Caco-2 (cell line): ENCODE measurements at regions not wholly inside any gene's neighbourhood (a gene's known extent, or its start where the extent isn't known, plus 50 kb on each side); places are given as distances from the start of the nearest gene placed in this dataset.

Experiments
- BruUV-seq: library from RNA; stranded (reverse); fragments of 400-500 nt; replicated peaks from 2 replicates; lab custom pipeline; 2021; lab: Mats Ljungman, UMichigan
- CTCF ChIA-PET: fragments of 300-600 bp; sonication (Branson Sonifier 250); formaldehyde crosslinking; loops from one replicate; lab custom pipeline; 2022; ENCODE audit warnings: antibody characterized with exemption; lab: Charles Lee
- POLR2A ChIA-PET: fragments of 300-600 bp; sonication (Branson Sonifier 250); formaldehyde crosslinking; loops from one replicate; lab custom pipeline; 2022; ENCODE audit warnings: antibody characterized with exemption; lab: Charles Lee
- DNase-seq, 2 experiments: peaks; one replicate each; pipeline versions ENCODE4 v3.0.0 to v3.0.0-alpha.2; 2020 to 2022
- H3K27me3 ChIP-seq: replicated peaks from 2 replicates; pipeline ENCODE4 v1.6.0; 2011; ENCODE audit warnings: low read length; ENCODE audit not compliant: control insufficient read depth, insufficient read depth
- H3K36me3 ChIP-seq: 2 replicates; pipeline ENCODE4 v1.5.1; 2011; ENCODE audit warnings: low read length; ENCODE audit not compliant: control insufficient read depth, insufficient read depth
- H3K4me1 ChIP-seq: fragments of 250-450 bp; sonication (Bioruptor Pico); 2 replicates; pipeline ENCODE4 v1.5.1; 2020; ENCODE audit warnings: mild to moderate bottlenecking
- H3K4me3 ChIP-seq: 2 replicates; pipeline ENCODE4 v1.5.1; 2011; ENCODE audit warnings: low read depth, mild to moderate bottlenecking, control low read depth, low read length
- H3K9me3 ChIP-seq: fragments of 250-450 bp; sonication (Bioruptor Pico); 2 replicates; pipeline ENCODE4 v1.5.1; 2020; ENCODE audit warnings: mild to moderate bottlenecking, moderate library complexity
- H3K27ac Mint-ChIP-seq: one replicate; pipeline ENCODE4 v1.8.0; 2022; ENCODE audit warnings: mixed read lengths; ENCODE audit not compliant: unreplicated experiment
- H3K27me3 Mint-ChIP-seq: one replicate; pipeline ENCODE4 v1.8.0; 2022; ENCODE audit warnings: mixed read lengths; ENCODE audit not compliant: insufficient read depth, unreplicated experiment
- H3K36me3 Mint-ChIP-seq: one replicate; pipeline ENCODE4 v1.8.0; 2022; ENCODE audit warnings: mild to moderate bottlenecking, mixed read lengths; ENCODE audit not compliant: insufficient read depth, unreplicated experiment
- H3K4me1 Mint-ChIP-seq: one replicate; pipeline ENCODE4 v1.8.0; 2022; ENCODE audit warnings: low read depth, mixed read lengths; ENCODE audit not compliant: unreplicated experiment
- H3K4me3 Mint-ChIP-seq: one replicate; pipeline ENCODE4 v1.8.0; 2022; ENCODE audit warnings: mild to moderate bottlenecking, moderate library complexity, mixed read lengths; ENCODE audit not compliant: unreplicated experiment
- H3K9me3 Mint-ChIP-seq: one replicate; pipeline ENCODE4 v1.8.0; 2022; ENCODE audit warnings: mixed read lengths; ENCODE audit not compliant: unreplicated experiment
- CTCF ChIP-seq, 2 experiments: fragments of 200-600 bp in 1 of 2; IDR thresholded peaks; 1 replicate in 1 of 2; 2 replicates in 1 of 2; pipeline versions ENCODE4 v1.5.1 to v1.8.0; 2011 to 2022; ENCODE audit warnings: antibody characterized with exemption in 1 of 2, control low read depth in 1 of 2, inconsistent platforms in 1 of 2, low read depth in 1 of 2, low read length in 1 of 2, mild to moderate bottlenecking in 1 of 2, moderate library complexity in 1 of 2; ENCODE audit not compliant: insufficient read depth in 1 of 2, severe bottlenecking in 1 of 2, unreplicated experiment in 1 of 2
- intact Hi-C: fragments of 100-400 bp; cut with micrococcal nuclease; formaldehyde crosslinking; loops from one replicate; pipeline ENCODE4 v1.10.0; 2022; ENCODE audit not compliant: unreplicated experiment

- POLR2A ChIA-PET, result no interaction called here
- Mint-ChIP-seq H3K4me3 (no peak overlapping the region), H3K27me3 (no peaks in the 10 kb centered on the region), H3K9me3 (no peaks in the 10 kb centered on the region), H3K27ac (no peak overlapping the region), H3K36me3 (no peaks in the 10 kb centered on the region), H3K4me1 (peaks cover 7% of the 10 kb centered on the region)
- Histone ChIP-seq H3K9me3 (no peaks in the 10 kb centered on the region), H3K4me1 (no peaks in the 10 kb centered on the region), H3K27me3 (no peaks in the 10 kb centered on the region), H3K36me3 (no peaks in the 10 kb centered on the region), H3K4me3 (no peak overlapping the region)
- intact Hi-C loops, result no loop called here
- DNase-seq, result no peak
- no TSS peak for BruUV-seq
- no peak for TF ChIP-seq CTCF (IDR thresholded peaks at IDR 0.05; ENCODE audit: insufficient read depth in 1 of 2, low read depth in 1 of 2, low read length in 1 of 2, severe bottlenecking in 1 of 2, unreplicated experiment in 1 of 2)
- CTCF ChIA-PET, result no interaction called here
Observed at GRCh38 chr2:16079637-16080036, 139.3 kb downstream of the MYCN start.

GRCh38 chr2:16077601-16078000, 137.3 kb downstream of the MYCN start:
- no peaks in the 10 kb centered on the region for H3K36me3 ChIP-seq
- Mint-ChIP-seq H3K4me1 (peaks cover 7% of the 10 kb centered on the region), H3K27ac (no peak overlapping the region), H3K9me3 (no peaks in the 10 kb centered on the region), H3K4me3 (no peak overlapping the region), H3K36me3 (no peaks in the 10 kb centered on the region), H3K27me3 (no peaks in the 10 kb centered on the region)
- CTCF ChIA-PET, result no interaction called here
- H3K4me1 ChIP-seq, result no peaks in the 10 kb centered on the region
- BruUV-seq, result no TSS peak
- no peaks in the 10 kb centered on the region for H3K9me3 ChIP-seq
- no peak for TF ChIP-seq CTCF (IDR thresholded peaks at IDR 0.05; ENCODE audit: insufficient read depth in 1 of 2, low read depth in 1 of 2, low read length in 1 of 2, severe bottlenecking in 1 of 2, unreplicated experiment in 1 of 2)
- intact Hi-C loops, result no loop called here
- no peak for DNase-seq
- POLR2A ChIA-PET, result no interaction called here
- no peak overlapping the region for H3K4me3 ChIP-seq
- H3K27me3 ChIP-seq, result no peaks in the 10 kb centered on the region

GRCh38 chr2:16076911-16077310, 136.6 kb downstream of the MYCN start:
- TF ChIP-seq CTCF (IDR thresholded peaks at IDR 0.05; ENCODE audit: insufficient read depth in 1 of 2, low read depth in 1 of 2, low read length in 1 of 2, severe bottlenecking in 1 of 2, unreplicated experiment in 1 of 2), result no peak
- Mint-ChIP-seq H3K27me3 (no peaks in the 10 kb centered on the region), H3K4me1 (peaks cover 7% of the 10 kb centered on the region), H3K27ac (no peak overlapping the region), H3K36me3 (no peaks in the 10 kb centered on the region), H3K9me3 (no peaks in the 10 kb centered on the region), H3K4me3 (no peak overlapping the region)
- ChIA-PET POLR2A (no interaction called here), CTCF (no interaction called here)
- H3K9me3 ChIP-seq, result no peaks in the 10 kb centered on the region
- no peak for DNase-seq
- H3K4me3 ChIP-seq, result no peak overlapping the region
- no peaks in the 10 kb centered on the region for H3K36me3 ChIP-seq
- H3K27me3 ChIP-seq, result no peaks in the 10 kb centered on the region
- no peaks in the 10 kb centered on the region for H3K4me1 ChIP-seq
- BruUV-seq, result no TSS peak
- intact Hi-C loops, result no loop called here
